GM23338 (cell line): ENCODE measurements at regions not wholly inside any gene's neighbourhood (a gene's known extent, or its start where the extent isn't known, plus 50 kb on each side); places are given as distances from the start of the nearest gene placed in this dataset.

Experiments
- ATAC-seq: fragments of 200-7000 bp; cut with Tn5 transposase; 3 replicates; pipeline ENCODE4 v1.9.1; 2020
- DNase-seq: peaks from one replicate; pipeline ENCODE4 v3.0.0-alpha.2; 2015; ENCODE audit warnings: low spot score
- H2AFZ ChIP-seq: fragments of 200-600 bp; sonication (generic); 2 replicates; pipeline ENCODE4 v1.8.0; 2016; ENCODE audit warnings: antibody characterized with exemption, mild to moderate bottlenecking, moderate library complexity
- H3F3A ChIP-seq: fragments of 200-600 bp; sonication (generic); replicated peaks from 2 replicates; pipeline ENCODE4 v1.8.0; 2017; ENCODE audit warnings: antibody characterized with exemption, mixed run types, low read depth
- H3K27ac ChIP-seq: fragments of 200-600 bp; sonication (generic); 2 replicates; pipeline ENCODE4 v1.6.1; 2016; ENCODE audit warnings: low read depth
- H3K27me3 ChIP-seq: fragments of 200-600 bp; sonication (generic); 2 replicates; pipeline ENCODE4 v1.8.0; 2016; ENCODE audit warnings: mild to moderate bottlenecking, mixed run types, moderate library complexity; ENCODE audit not compliant: insufficient read depth
- H3K36me3 ChIP-seq: fragments of 200-600 bp; sonication (generic); 2 replicates; pipeline ENCODE4 v1.8.0; 2016; ENCODE audit warnings: mild to moderate bottlenecking; ENCODE audit not compliant: insufficient read depth
- H3K4me1 ChIP-seq: fragments of 200-600 bp; sonication (generic); 2 replicates; pipeline ENCODE4 v1.8.0; 2016; ENCODE audit warnings: mild to moderate bottlenecking, moderate library complexity; ENCODE audit not compliant: insufficient read depth
- H3K4me2 ChIP-seq: fragments of 200-600 bp; sonication (generic); 2 replicates; pipeline ENCODE4 v1.7.1; 2017; ENCODE audit warnings: mixed run types
- H3K4me3 ChIP-seq: fragments of 200-600 bp; sonication (generic); 2 replicates; pipeline ENCODE4 v1.6.1; 2016; ENCODE audit warnings: mixed run types
- H3K79me2 ChIP-seq: fragments of 200-600 bp; sonication (generic); replicated peaks from 2 replicates; pipeline ENCODE4 v1.8.0; 2017; ENCODE audit warnings: mild to moderate bottlenecking; ENCODE audit not compliant: insufficient read depth
- H3K9me2 ChIP-seq: fragments of 200-600 bp; sonication (generic); 2 replicates; pipeline ENCODE4 v1.8.0; 2017; ENCODE audit not compliant: insufficient read depth
- H4K20me1 ChIP-seq: fragments of 200-600 bp; sonication (generic); replicated peaks from 2 replicates; pipeline ENCODE4 v1.8.0; 2017; ENCODE audit warnings: mild to moderate bottlenecking; ENCODE audit not compliant: insufficient read depth
- H3K27ac Mint-ChIP-seq: 2 replicates; pipeline ENCODE4 v1.8.0; 2020; ENCODE audit warnings: inconsistent platforms, mild to moderate bottlenecking, moderate library complexity, mixed read lengths
- H3K27me3 Mint-ChIP-seq: 3 replicates; pipeline ENCODE4 v1.8.0; 2022; ENCODE audit warnings: low read depth, mild to moderate bottlenecking, moderate library complexity, mixed read lengths, inconsistent platforms; ENCODE audit not compliant: insufficient read depth, poor library complexity
- H3K36me3 Mint-ChIP-seq: 3 replicates; pipeline ENCODE4 v1.8.0; 2021; ENCODE audit warnings: low read depth, mild to moderate bottlenecking, inconsistent platforms, moderate library complexity, mixed read lengths
- H3K4me1 Mint-ChIP-seq: 3 replicates; pipeline ENCODE4 v1.8.0; 2020; ENCODE audit warnings: mild to moderate bottlenecking, inconsistent platforms, mixed read lengths
- H3K4me3 Mint-ChIP-seq: 3 replicates; pipeline ENCODE4 v1.8.0; 2021; ENCODE audit warnings: moderate library complexity, mild to moderate bottlenecking, inconsistent platforms, mixed read lengths
- H3K9me3 Mint-ChIP-seq: 3 replicates; pipeline ENCODE4 v1.8.0; 2020; ENCODE audit warnings: moderate library complexity, mild to moderate bottlenecking, inconsistent platforms, mixed read lengths
- CREB1 ChIP-seq: fragments of 250-450 bp; sonication (Bioruptor Pico); IDR thresholded peaks from 2 replicates; pipeline ENCODE4 v1.5.0; 2020; ENCODE audit warnings: low read depth, mild to moderate bottlenecking, moderate library complexity
- CTCF ChIP-seq, 2 experiments: fragments of 200-600 bp in 1 of 2; sonication (generic) in 1 of 2; conservative IDR thresholded peaks; 2 replicates each; pipeline versions ENCODE4 v1.5.1 to v1.6.1; 2016 to 2017; ENCODE audit warnings: antibody characterized with exemption in 2 of 2, low read depth in 2 of 2, mild to moderate bottlenecking in 2 of 2, moderate library complexity in 1 of 2
- ETS1 ChIP-seq: IDR thresholded peaks from 2 replicates; pipeline ENCODE4 v1.6.1; 2016; ENCODE audit warnings: antibody characterized with exemption
- EZH2 ChIP-seq: fragments of 200-600 bp; sonication (generic); IDR thresholded peaks from one replicate; pipeline ENCODE4 v1.8.0; 2017; ENCODE audit warnings: antibody characterized with exemption, mild to moderate bottlenecking, low read depth; ENCODE audit not compliant: unreplicated experiment
- EZH2phosphoT487 ChIP-seq: fragments of 200-600 bp; sonication (generic); IDR thresholded peaks from one replicate; pipeline ENCODE4 v1.8.1; 2018; ENCODE audit warnings: antibody characterized with exemption; ENCODE audit not compliant: unreplicated experiment
- JUNB ChIP-seq: IDR thresholded peaks from one replicate; pipeline ENCODE4 v1.6.1; 2016; ENCODE audit warnings: antibody characterized with exemption; ENCODE audit not compliant: unreplicated experiment
- NANOG ChIP-seq: IDR thresholded peaks from 2 replicates; pipeline ENCODE4 v1.6.1; 2016; ENCODE audit warnings: antibody characterized with exemption, borderline replicate concordance
- POLR2AphosphoS5 ChIP-seq: IDR thresholded peaks from 2 replicates; pipeline ENCODE4 v1.6.1; 2016; ENCODE audit warnings: antibody characterized with exemption, low read depth
- REST ChIP-seq: IDR thresholded peaks from one replicate; pipeline ENCODE4 v1.6.1; 2018; ENCODE audit warnings: antibody characterized with exemption; ENCODE audit not compliant: unreplicated experiment
- STAT1 ChIP-seq: IDR thresholded peaks from one replicate; pipeline ENCODE4 v1.6.1; 2016; ENCODE audit warnings: antibody characterized with exemption; ENCODE audit not compliant: unreplicated experiment
- ZNF114 ChIP-seq: fragments of 250-450 bp; sonication (Bioruptor Pico); IDR thresholded peaks from 2 replicates; pipeline ENCODE4 v1.5.0; 2020; ENCODE audit warnings: mild to moderate bottlenecking, moderate library complexity
- ZNF331 ChIP-seq: fragments of 250-450 bp; sonication (Bioruptor Pico); IDR thresholded peaks from 2 replicates; pipeline ENCODE4 v1.5.0; 2020; ENCODE audit warnings: low read depth, mild to moderate bottlenecking, moderate library complexity
- TF ChIP-seq, protein P1 (sequence below): fragments of 250-450 bp; sonication (Bioruptor Pico); IDR thresholded peaks from 2 replicates; pipeline ENCODE4 v1.5.0; 2020; ENCODE audit warnings: mild to moderate bottlenecking, moderate library complexity

DNA sequence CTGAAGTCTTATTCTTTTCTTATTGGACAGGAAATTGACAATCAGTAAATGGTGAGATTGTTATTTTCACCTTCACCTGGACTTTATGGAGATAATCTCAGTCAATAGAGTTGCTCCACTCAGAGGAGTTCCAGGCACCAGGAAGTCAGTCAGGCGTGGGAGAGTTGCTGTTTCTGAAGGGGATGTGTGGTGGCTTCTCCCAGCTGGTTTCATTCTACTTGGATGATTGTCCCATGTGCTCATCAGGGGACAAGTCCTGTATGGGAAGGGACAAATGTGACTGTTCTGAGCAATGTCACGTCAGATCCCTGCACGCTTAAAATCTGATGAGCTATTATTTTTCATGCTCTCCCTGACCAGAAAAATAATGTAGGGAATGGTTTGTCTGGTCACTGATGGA, 222.5 kb upstream of the PITRM1 start:
- H3K9me2 ChIP-seq = no peaks in the 10 kb centered on the region
- no peaks in the 10 kb centered on the region for H3K79me2 ChIP-seq
- Mint-ChIP-seq H3K27me3 (no peaks in the 10 kb centered on the region), H3K36me3 (peaks cover 5% of the 10 kb centered on the region; the same call in 2 of the 3 replicates), H3K27ac (no peak overlapping the region), H3K4me3 (no peak overlapping the region), H3K4me1 (peaks cover 10% of the 10 kb centered on the region; the same call in 2 of the 3 replicates), H3K9me3 (peaks cover 11% of the 10 kb centered on the region)
- H3K4me1 ChIP-seq = no peaks in the 10 kb centered on the region; the same call in 1 of the 2 replicates
- ATAC-seq = no peak
- H4K20me1 ChIP-seq = no peaks in the 10 kb centered on the region
- TF ChIP-seq NANOG (no peak), EZH2phosphoT487 (no peak), CREB1 (no peak), CTCF (conservative IDR thresholded peaks at IDR 0.05; ENCODE audit: low read depth in 2 of 2) (no peak), JUNB (no peak), ZNF114 (CRISPR knock-in tag) (no peak), STAT1 (no peak), ZNF331 (CRISPR knock-in tag) (no peak), POLR2AphosphoS5 (no peak), REST (no peak), EZH2 (no peak), ETS1 (no peak)
- TF ChIP-seq, protein P1, sequence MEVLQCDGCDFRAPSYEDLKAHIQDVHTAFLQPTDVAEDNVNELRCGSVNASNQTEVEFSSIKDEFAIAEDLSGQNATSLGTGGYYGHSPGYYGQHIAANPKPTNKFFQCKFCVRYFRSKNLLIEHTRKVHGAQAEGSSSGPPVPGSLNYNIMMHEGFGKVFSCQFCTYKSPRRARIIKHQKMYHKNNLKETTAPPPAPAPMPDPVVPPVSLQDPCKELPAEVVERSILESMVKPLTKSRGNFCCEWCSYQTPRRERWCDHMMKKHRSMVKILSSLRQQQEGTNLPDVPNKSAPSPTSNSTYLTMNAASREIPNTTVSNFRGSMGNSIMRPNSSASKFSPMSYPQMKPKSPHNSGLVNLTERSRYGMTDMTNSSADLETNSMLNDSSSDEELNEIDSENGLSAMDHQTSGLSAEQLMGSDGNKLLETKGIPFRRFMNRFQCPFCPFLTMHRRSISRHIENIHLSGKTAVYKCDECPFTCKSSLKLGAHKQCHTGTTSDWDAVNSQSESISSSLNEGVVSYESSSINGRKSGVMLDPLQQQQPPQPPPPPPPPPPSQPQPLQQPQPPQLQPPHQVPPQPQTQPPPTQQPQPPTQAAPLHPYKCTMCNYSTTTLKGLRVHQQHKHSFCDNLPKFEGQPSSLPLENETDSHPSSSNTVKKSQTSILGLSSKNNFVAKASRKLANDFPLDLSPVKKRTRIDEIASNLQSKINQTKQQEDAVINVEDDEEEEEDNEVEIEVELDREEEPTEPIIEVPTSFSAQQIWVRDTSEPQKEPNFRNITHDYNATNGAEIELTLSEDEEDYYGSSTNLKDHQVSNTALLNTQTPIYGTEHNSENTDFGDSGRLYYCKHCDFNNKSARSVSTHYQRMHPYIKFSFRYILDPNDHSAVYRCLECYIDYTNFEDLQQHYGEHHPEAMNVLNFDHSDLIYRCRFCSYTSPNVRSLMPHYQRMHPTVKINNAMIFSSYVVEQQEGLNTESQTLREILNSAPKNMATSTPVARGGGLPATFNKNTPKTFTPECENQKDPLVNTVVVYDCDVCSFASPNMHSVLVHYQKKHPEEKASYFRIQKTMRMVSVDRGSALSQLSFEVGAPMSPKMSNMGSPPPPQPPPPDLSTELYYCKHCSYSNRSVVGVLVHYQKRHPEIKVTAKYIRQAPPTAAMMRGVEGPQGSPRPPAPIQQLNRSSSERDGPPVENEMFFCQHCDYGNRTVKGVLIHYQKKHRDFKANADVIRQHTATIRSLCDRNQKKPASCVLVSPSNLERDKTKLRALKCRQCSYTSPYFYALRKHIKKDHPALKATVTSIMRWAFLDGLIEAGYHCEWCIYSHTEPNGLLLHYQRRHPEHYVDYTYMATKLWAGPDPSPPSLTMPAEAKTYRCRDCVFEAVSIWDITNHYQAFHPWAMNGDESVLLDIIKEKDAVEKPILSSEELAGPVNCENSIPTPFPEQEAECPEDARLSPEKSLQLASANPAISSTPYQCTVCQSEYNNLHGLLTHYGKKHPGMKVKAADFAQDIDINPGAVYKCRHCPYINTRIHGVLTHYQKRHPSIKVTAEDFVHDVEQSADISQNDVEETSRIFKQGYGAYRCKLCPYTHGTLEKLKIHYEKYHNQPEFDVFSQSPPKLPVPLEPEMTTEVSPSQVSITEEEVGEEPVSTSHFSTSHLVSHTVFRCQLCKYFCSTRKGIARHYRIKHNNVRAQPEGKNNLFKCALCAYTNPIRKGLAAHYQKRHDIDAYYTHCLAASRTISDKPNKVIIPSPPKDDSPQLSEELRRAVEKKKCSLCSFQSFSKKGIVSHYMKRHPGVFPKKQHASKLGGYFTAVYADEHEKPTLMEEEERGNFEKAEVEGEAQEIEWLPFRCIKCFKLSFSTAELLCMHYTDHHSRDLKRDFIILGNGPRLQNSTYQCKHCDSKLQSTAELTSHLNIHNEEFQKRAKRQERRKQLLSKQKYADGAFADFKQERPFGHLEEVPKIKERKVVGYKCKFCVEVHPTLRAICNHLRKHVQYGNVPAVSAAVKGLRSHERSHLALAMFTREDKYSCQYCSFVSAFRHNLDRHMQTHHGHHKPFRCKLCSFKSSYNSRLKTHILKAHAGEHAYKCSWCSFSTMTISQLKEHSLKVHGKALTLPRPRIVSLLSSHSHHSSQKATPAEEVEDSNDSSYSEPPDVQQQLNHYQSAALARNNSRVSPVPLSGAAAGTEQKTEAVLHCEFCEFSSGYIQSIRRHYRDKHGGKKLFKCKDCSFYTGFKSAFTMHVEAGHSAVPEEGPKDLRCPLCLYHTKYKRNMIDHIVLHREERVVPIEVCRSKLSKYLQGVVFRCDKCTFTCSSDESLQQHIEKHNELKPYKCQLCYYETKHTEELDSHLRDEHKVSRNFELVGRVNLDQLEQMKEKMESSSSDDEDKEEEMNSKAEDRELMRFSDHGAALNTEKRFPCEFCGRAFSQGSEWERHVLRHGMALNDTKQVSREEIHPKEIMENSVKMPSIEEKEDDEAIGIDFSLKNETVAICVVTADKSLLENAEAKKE (CRISPR knock-in tag) = no peak
- no peak overlapping the region for H3K4me2 ChIP-seq
- no peak overlapping the region for H3K27ac ChIP-seq
- DNase-seq = no peak
- no peaks in the 10 kb centered on the region for H3K27me3 ChIP-seq
- H3F3A ChIP-seq = no peaks in the 10 kb centered on the region
- no peak overlapping the region for H3K4me3 ChIP-seq
- no peak overlapping the region for H2AFZ ChIP-seq
- H3K36me3 ChIP-seq = no peaks in the 10 kb centered on the region
